Stomach (tissue), 4 donors: ENCODE measurements at regions not wholly inside any gene's neighbourhood (a gene's known extent, or its start where the extent isn't known, plus 50 kb on each side); places are given as distances from the start of the nearest gene placed in this dataset.

Experiments used
- POLR2A ChIP-seq, 4 donors: fragments of 450-650 bp; IDR thresholded peaks; one replicate each; pipeline ENCODE4 v1.6.1; 2016; ENCODE audit warnings: antibody characterized with exemption in 4 of 4, control low read depth in 2 of 4, mild to moderate bottlenecking in 1 of 4, moderate library complexity in 1 of 4
- POLR2AphosphoS5 ChIP-seq, 3 donors: sonication (generic); formaldehyde crosslinking; IDR thresholded peaks; one replicate each; pipeline ENCODE4 v1.6.1; 2016; ENCODE audit warnings: antibody characterized with exemption in 3 of 3
- TF ChIP-seq, protein P1 (sequence below), 7 experiments: fragments of 450-650 bp in 4 of 7; fragments of 200-600 bp in 3 of 7; sonication (generic) in 3 of 7; IDR thresholded peaks; one replicate each; pipeline ENCODE4 v1.5.1; 2016 to 2019; ENCODE audit warnings: antibody characterized with exemption in 7 of 7, control low read depth in 2 of 7, mild to moderate bottlenecking in 1 of 7

DNA sequence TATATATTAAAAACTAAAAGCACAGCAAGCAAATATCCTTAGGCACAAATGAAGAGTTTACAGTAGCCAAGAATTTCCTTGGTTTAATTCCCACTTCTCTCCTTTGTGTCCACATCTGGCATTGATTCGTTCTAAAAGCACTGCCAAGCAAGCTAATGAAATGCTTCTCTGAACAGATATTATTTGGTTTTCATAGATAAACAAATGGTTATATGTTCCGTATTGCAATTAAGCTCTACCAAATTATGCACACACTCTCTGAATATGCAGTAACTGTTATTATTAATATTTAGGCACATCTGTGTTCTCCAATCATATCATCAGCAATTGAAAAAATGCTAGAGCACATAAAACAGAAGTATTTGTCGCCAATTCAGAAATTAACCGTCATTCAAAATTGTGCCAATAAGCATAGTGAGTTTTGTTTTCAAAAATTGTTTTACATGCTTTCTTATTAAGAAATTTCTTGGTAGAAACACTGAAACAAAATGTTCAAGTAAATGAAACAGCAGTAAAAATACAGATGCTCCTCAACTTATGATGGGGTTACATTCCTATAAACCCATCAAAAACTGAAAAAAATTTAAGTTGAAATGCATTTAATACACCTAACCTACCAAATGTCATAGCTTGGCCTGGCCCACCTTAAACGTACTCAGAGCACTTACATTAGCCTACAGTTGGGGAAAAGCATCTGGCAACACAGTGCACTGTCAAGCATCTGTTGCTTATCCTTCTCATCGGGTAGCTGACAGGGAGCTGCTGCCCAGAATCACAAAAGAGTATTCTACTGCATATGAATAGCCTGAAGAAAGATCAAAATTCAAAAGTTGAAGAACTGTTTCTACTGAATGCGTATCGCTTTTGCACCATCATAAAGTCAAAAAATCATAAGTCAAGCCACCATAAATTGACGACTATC is 2134.7 kb downstream of the PCDH9 start:
- TF ChIP-seq, protein P1, sequence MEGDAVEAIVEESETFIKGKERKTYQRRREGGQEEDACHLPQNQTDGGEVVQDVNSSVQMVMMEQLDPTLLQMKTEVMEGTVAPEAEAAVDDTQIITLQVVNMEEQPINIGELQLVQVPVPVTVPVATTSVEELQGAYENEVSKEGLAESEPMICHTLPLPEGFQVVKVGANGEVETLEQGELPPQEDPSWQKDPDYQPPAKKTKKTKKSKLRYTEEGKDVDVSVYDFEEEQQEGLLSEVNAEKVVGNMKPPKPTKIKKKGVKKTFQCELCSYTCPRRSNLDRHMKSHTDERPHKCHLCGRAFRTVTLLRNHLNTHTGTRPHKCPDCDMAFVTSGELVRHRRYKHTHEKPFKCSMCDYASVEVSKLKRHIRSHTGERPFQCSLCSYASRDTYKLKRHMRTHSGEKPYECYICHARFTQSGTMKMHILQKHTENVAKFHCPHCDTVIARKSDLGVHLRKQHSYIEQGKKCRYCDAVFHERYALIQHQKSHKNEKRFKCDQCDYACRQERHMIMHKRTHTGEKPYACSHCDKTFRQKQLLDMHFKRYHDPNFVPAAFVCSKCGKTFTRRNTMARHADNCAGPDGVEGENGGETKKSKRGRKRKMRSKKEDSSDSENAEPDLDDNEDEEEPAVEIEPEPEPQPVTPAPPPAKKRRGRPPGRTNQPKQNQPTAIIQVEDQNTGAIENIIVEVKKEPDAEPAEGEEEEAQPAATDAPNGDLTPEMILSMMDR (IDR thresholded peaks at IDR 0.05) = no peak
- TF ChIP-seq POLR2A (IDR thresholded peaks at IDR 0.05) (no peak), POLR2AphosphoS5 (IDR thresholded peaks at IDR 0.05) (no peak)
